ENCODE measurements at regions not wholly inside any gene's neighbourhood (a gene's known extent, or its start where the extent isn't known, plus 50 kb on each side); places are given as distances from the start of the nearest gene placed in this dataset.

- POLR2A ChIA-PET = no interaction called here
- no peak overlapping the region for H3K27ac Mint-ChIP-seq
- no peak overlapping the region for H3K9ac ChIP-seq (ENCODE audit: low read length)
- H3K36me3 ChIP-seq (replicated peaks in 1 of 2; ENCODE audit: control extremely low read depth in 1 of 2, control insufficient read depth in 1 of 2, extremely low read depth in 1 of 2, insufficient read depth in 2 of 2, low read length in 1 of 2) = no peaks in the 10 kb centered on the region
- H3K9me3 ChIP-seq (ENCODE audit: control extremely low read depth in 1 of 3, control insufficient read depth in 2 of 3, insufficient read depth in 1 of 3, low read length in 2 of 3) = peaks cover 0 to 4% (median 0%) of the 10 kb centered on the region in 3 donors
- intact Hi-C loops (cut with micrococcal nuclease) = no loop called here
- CTCF ChIA-PET = no interaction called here
- no peak for ATAC-seq (ENCODE audit: low read depth)
- no peak overlapping the region for H3K4me3 Mint-ChIP-seq
- no peaks in the 10 kb centered on the region for H3K79me2 ChIP-seq (ENCODE audit: control insufficient read depth, insufficient read depth, low read length)
- no peak for DNase-seq
- no peaks in the 10 kb centered on the region for H3K9me3 Mint-ChIP-seq (ENCODE audit: insufficient read depth)
- H3K4me2 ChIP-seq (replicated peaks; ENCODE audit: low read depth, low read length, poor library complexity, severe bottlenecking) = no peak overlapping the region
- no CpG with 5 or more reads among the region's 3 CpGs for WGBS (ENCODE audit: insufficient coverage)
- TF ChIP-seq CTCF (IDR thresholded peaks at IDR 0.05) (no peak), EZH2 (IDR thresholded peaks at IDR 0.05; ENCODE audit: borderline replicate concordance, insufficient read depth, low read depth, low read length, poor library complexity, severe bottlenecking) (no peak)
- peaks cover 4% of the 10 kb centered on the region for H3K4me1 Mint-ChIP-seq
- no peak overlapping the region for H2AFZ ChIP-seq (ENCODE audit: insufficient read depth, low read depth, low read length, poor library complexity, severe bottlenecking)
- H3K4me1 ChIP-seq (ENCODE audit: control insufficient read depth in 2 of 2, insufficient read depth in 2 of 2, low read length in 2 of 2) = no peaks in the 10 kb centered on the region
- H3K27me3 ChIP-seq (replicated peaks in 1 of 4; ENCODE audit: control extremely low read depth in 1 of 4, control insufficient read depth in 3 of 4, insufficient read depth in 4 of 4, low read length in 3 of 4) = no peaks in the 10 kb centered on the region
- H3K27me3 Mint-ChIP-seq = no peaks in the 10 kb centered on the region
- H3K27ac ChIP-seq (ENCODE audit: low read length in 2 of 2) = no peak overlapping the region
- no peak overlapping the region for H3K4me3 ChIP-seq (ENCODE audit: control extremely low read depth in 1 of 5, extremely low read depth in 1 of 5, insufficient read depth in 1 of 5, low read depth in 2 of 5, low read length in 4 of 5)
- no peaks in the 10 kb centered on the region for H4K20me1 ChIP-seq (ENCODE audit: control insufficient read depth, insufficient read depth, low read length, poor library complexity, severe bottlenecking)
Observed at GRCh38 chr12:87348071-87348470, 681.1 kb downstream of the C12orf50 start.

GRCh38 chr12:87344699-87345098 lies 684.5 kb downstream of the C12orf50 start:
- DNase-seq (no peak), ATAC-seq (ENCODE audit: low read depth) (no peak)
- TF ChIP-seq EZH2 (IDR thresholded peaks at IDR 0.05; ENCODE audit: borderline replicate concordance, insufficient read depth, low read depth, low read length, poor library complexity, severe bottlenecking) (no peak), CTCF (IDR thresholded peaks at IDR 0.05) (no peak)
- CTCF ChIA-PET = no interaction called here
- Mint-ChIP-seq H3K9me3 (ENCODE audit: insufficient read depth) (no peaks in the 10 kb centered on the region), H3K27ac (no peak overlapping the region), H3K27me3 (no peaks in the 10 kb centered on the region), H3K4me3 (peak overlapping the region; percentile 4), H3K4me1 (peaks cover 4% of the 10 kb centered on the region)
- Histone ChIP-seq H3K9ac (ENCODE audit: low read length) (no peak overlapping the region), H3K4me2 (replicated peaks; ENCODE audit: low read depth, low read length, poor library complexity, severe bottlenecking) (peak overlapping the region; percentile 9), H3K9me3 (ENCODE audit: control extremely low read depth in 1 of 3, control insufficient read depth in 2 of 3, insufficient read depth in 1 of 3, low read length in 2 of 3) (peaks cover 0 to 4% (median 0%) of the 10 kb centered on the region in 3 donors), H3K79me2 (ENCODE audit: control insufficient read depth, insufficient read depth, low read length) (no peaks in the 10 kb centered on the region), H3K36me3 (replicated peaks in 1 of 2; ENCODE audit: control extremely low read depth in 1 of 2, control insufficient read depth in 1 of 2, extremely low read depth in 1 of 2, insufficient read depth in 2 of 2, low read length in 1 of 2) (no peaks in the 10 kb centered on the region), H3K4me3 (ENCODE audit: control extremely low read depth in 1 of 5, extremely low read depth in 1 of 5, insufficient read depth in 1 of 5, low read depth in 2 of 5, low read length in 4 of 5) (no peak overlapping the region), H3K27me3 (replicated peaks in 1 of 4; ENCODE audit: control extremely low read depth in 1 of 4, control insufficient read depth in 3 of 4, insufficient read depth in 4 of 4, low read length in 3 of 4) (no peaks in the 10 kb centered on the region), H2AFZ (ENCODE audit: insufficient read depth, low read depth, low read length, poor library complexity, severe bottlenecking) (no peak overlapping the region), H3K27ac (ENCODE audit: low read length in 2 of 2) (no peak overlapping the region), H3K4me1 (ENCODE audit: control insufficient read depth in 2 of 2, insufficient read depth in 2 of 2, low read length in 2 of 2) (no peaks in the 10 kb centered on the region), H4K20me1 (ENCODE audit: control insufficient read depth, insufficient read depth, low read length, poor library complexity, severe bottlenecking) (no peaks in the 10 kb centered on the region)
- POLR2A ChIA-PET = no interaction called here
- no CpG with 5 or more reads among the region's 4 CpGs for WGBS (ENCODE audit: insufficient coverage)
- intact Hi-C loops (cut with micrococcal nuclease) = no loop called here

Measured in B cell (primary cell).